Ishikawa (cell line): ENCODE measurements at regions not wholly inside any gene's neighbourhood (a gene's known extent, or its start where the extent isn't known, plus 50 kb on each side); places are given as distances from the start of the nearest gene placed in this dataset.

ENCODE experiments used
- CEBPB ChIP-seq: IDR thresholded peaks from 2 replicates; pipeline ENCODE4 v1.6.1; 2012
- CREB1 ChIP-seq: IDR thresholded peaks from 2 replicates; pipeline ENCODE4 v1.6.1; 2012; ENCODE audit warnings: low read depth
- EGR1 ChIP-seq: IDR thresholded peaks from 2 replicates; pipeline ENCODE4 v1.6.1; 2012
- FOXM1 ChIP-seq: IDR thresholded peaks from 2 replicates; pipeline ENCODE4 v1.6.1; 2012; ENCODE audit warnings: low read depth, borderline replicate concordance
- RAD21 ChIP-seq: IDR thresholded peaks from 2 replicates; pipeline ENCODE4 v1.6.1; 2012; ENCODE audit warnings: low read depth
- REST ChIP-seq: IDR thresholded peaks from 2 replicates; pipeline ENCODE4 v1.6.1; 2012; ENCODE audit warnings: low read depth, mild to moderate bottlenecking
- TEAD4 ChIP-seq: IDR thresholded peaks from 2 replicates; pipeline ENCODE4 v1.6.1; 2012
- YY1 ChIP-seq: IDR thresholded peaks from 2 replicates; pipeline ENCODE4 v1.6.1; 2012; ENCODE audit warnings: low read depth
- ZBTB7A ChIP-seq: IDR thresholded peaks from 2 replicates; pipeline ENCODE4 v1.6.1; 2012; ENCODE audit warnings: low read depth
- TF ChIP-seq, protein P1 (sequence below): IDR thresholded peaks from 2 replicates; pipeline ENCODE4 v1.6.1; 2012
- TF ChIP-seq, protein P2 (sequence below): IDR thresholded peaks from 2 replicates; pipeline ENCODE4 v1.6.1; 2012

- TF ChIP-seq, protein P1, sequence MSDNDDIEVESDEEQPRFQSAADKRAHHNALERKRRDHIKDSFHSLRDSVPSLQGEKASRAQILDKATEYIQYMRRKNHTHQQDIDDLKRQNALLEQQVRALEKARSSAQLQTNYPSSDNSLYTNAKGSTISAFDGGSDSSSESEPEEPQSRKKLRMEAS = no peak
- no peak for TF ChIP-seq REST
- no peak for TF ChIP-seq TEAD4
- TF ChIP-seq FOXM1 = no peak
- TF ChIP-seq EGR1 = no peak
- TF ChIP-seq YY1 = no peak
- TF ChIP-seq, protein P2, sequence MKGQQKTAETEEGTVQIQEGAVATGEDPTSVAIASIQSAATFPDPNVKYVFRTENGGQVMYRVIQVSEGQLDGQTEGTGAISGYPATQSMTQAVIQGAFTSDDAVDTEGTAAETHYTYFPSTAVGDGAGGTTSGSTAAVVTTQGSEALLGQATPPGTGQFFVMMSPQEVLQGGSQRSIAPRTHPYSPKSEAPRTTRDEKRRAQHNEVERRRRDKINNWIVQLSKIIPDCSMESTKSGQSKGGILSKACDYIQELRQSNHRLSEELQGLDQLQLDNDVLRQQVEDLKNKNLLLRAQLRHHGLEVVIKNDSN = no peak
- no peak for TF ChIP-seq CREB1
- no peak for TF ChIP-seq CEBPB
- no peak for TF ChIP-seq RAD21
- no peak for TF ChIP-seq ZBTB7A
Observed at GRCh38 chr1:222347627-222348026, 200.3 kb downstream of the HHIPL2 start.
